H1 (cell line): ENCODE measurements at regions not wholly inside any gene's neighbourhood (a gene's known extent, or its start where the extent isn't known, plus 50 kb on each side); places are given as distances from the start of the nearest gene placed in this dataset.

Experiments used
- CHD1 ChIP-seq: IDR thresholded peaks from 2 replicates; pipeline ENCODE4 v1.6.1; 2012; ENCODE audit warnings: low read depth, low read length, improper control_type of control experiment
- CREB1 ChIP-seq: IDR thresholded peaks from 2 replicates; pipeline ENCODE4 v1.6.1; 2012; ENCODE audit warnings: inconsistent platforms
- MAFK ChIP-seq: IDR thresholded peaks from 2 replicates; pipeline ENCODE4 v1.6.1; 2012; ENCODE audit warnings: low read depth, mild to moderate bottlenecking, improper control_type of control experiment, low read length
- NANOG ChIP-seq: IDR thresholded peaks from 2 replicates; pipeline ENCODE4 v1.6.1; 2011; ENCODE audit warnings: low read length, low read depth, mild to moderate bottlenecking, inconsistent platforms; ENCODE audit not compliant: insufficient read depth, poor library complexity, severe bottlenecking
- SIX5 ChIP-seq: IDR thresholded peaks from 2 replicates; pipeline ENCODE4 v1.6.1; 2011; ENCODE audit warnings: mild to moderate bottlenecking, low read depth, low read length
- SRF ChIP-seq: IDR thresholded peaks from 2 replicates; pipeline ENCODE4 v1.6.1; 2011; ENCODE audit warnings: mild to moderate bottlenecking, low read depth, low read length, moderate library complexity
- TF ChIP-seq, protein P1 (sequence below), 3 experiments: IDR thresholded peaks; 1 replicate in 2 of 3; 2 replicates in 1 of 3; pipeline versions ENCODE4 v1.5.1 to v1.6.1; 2011; ENCODE audit warnings: low read length in 3 of 3, mild to moderate bottlenecking in 3 of 3, inconsistent platforms in 2 of 3, low read depth in 1 of 3, moderate library complexity in 1 of 3; ENCODE audit not compliant: insufficient read depth in 1 of 3; ENCODE audit errors: control extremely low read depth in 1 of 3

DNA sequence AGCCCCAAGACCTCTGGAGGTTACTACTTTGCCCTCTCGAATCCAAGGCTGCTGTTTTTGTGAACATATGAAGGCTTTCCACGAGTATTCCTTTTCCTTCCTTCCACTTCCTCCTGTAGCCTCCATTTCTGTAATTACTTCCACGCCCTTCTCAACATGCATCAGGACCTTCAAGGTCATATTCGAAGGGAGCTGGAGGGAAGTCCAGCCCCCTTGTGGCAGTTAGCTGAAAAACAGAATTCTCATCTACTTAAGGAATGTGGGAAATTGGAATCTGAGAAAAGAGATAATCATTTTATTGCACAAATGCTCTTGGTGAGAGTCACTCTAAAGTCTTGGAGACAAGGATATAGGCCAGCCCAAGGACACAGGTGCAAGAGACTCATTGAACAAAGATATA, 1000.2 kb downstream of the TDRD15 start (continued):
- TF ChIP-seq, protein P1, sequence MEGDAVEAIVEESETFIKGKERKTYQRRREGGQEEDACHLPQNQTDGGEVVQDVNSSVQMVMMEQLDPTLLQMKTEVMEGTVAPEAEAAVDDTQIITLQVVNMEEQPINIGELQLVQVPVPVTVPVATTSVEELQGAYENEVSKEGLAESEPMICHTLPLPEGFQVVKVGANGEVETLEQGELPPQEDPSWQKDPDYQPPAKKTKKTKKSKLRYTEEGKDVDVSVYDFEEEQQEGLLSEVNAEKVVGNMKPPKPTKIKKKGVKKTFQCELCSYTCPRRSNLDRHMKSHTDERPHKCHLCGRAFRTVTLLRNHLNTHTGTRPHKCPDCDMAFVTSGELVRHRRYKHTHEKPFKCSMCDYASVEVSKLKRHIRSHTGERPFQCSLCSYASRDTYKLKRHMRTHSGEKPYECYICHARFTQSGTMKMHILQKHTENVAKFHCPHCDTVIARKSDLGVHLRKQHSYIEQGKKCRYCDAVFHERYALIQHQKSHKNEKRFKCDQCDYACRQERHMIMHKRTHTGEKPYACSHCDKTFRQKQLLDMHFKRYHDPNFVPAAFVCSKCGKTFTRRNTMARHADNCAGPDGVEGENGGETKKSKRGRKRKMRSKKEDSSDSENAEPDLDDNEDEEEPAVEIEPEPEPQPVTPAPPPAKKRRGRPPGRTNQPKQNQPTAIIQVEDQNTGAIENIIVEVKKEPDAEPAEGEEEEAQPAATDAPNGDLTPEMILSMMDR (IDR thresholded peaks at IDR 0.05; ENCODE audit: control extremely low read depth in 1 of 3, insufficient read depth in 1 of 3, low read depth in 1 of 3, low read length in 3 of 3): peak in 2 of 3 experiments; percentile 25 to 45; a peak in 2 of 4 replicates
- TF ChIP-seq CREB1 (no peak), MAFK (no peak), NANOG (no peak), CHD1 (no peak), SRF (no peak), SIX5 (no peak)
